ENCODE measurements at regions not wholly inside any gene's neighbourhood (a gene's known extent, or its start where the extent isn't known, plus 50 kb on each side); places are given as distances from the start of the nearest gene placed in this dataset.

- DNase-seq (ENCODE audit: low spot score) (no peak), ATAC-seq (ENCODE audit: low read depth) (no peak)
- TF ChIP-seq CTCF (IDR thresholded peaks at IDR 0.05; ENCODE audit: poor library complexity, severe bottlenecking) = no peak
- H3K4me3 ChIP-seq (ENCODE audit: severe bottlenecking) = no peak overlapping the region
- H3K27me3 ChIP-seq (ENCODE audit: insufficient read depth, poor library complexity, severe bottlenecking) = no peaks in the 10 kb centered on the region
- no peaks in the 10 kb centered on the region for H3K4me1 ChIP-seq (ENCODE audit: insufficient read depth, poor library complexity, severe bottlenecking)
- no peak overlapping the region for H3K27ac ChIP-seq (ENCODE audit: poor library complexity, severe bottlenecking)
- H3K36me3 ChIP-seq (ENCODE audit: low read depth) = no peaks in the 10 kb centered on the region
- no peaks in the 10 kb centered on the region for H3K9me3 ChIP-seq (ENCODE audit: severe bottlenecking)
These were observed 206.5 kb downstream of the SAMD5 start for GRCh38 chr6:147715035-147715434.

GRCh38 chr6:147716434-147716833 is 207.9 kb downstream of the SAMD5 start:
- Histone ChIP-seq H3K4me3 (ENCODE audit: severe bottlenecking) (no peak overlapping the region), H3K27ac (ENCODE audit: poor library complexity, severe bottlenecking) (no peak overlapping the region), H3K27me3 (ENCODE audit: insufficient read depth, poor library complexity, severe bottlenecking) (no peaks in the 10 kb centered on the region), H3K9me3 (ENCODE audit: severe bottlenecking) (no peaks in the 10 kb centered on the region), H3K36me3 (ENCODE audit: low read depth) (no peaks in the 10 kb centered on the region), H3K4me1 (ENCODE audit: insufficient read depth, poor library complexity, severe bottlenecking) (no peaks in the 10 kb centered on the region)
- no peak for ATAC-seq (ENCODE audit: low read depth)
- TF ChIP-seq CTCF (IDR thresholded peaks at IDR 0.05; ENCODE audit: poor library complexity, severe bottlenecking) = no peak
- no peak for DNase-seq (ENCODE audit: low spot score)

- Histone ChIP-seq H3K4me1 (ENCODE audit: insufficient read depth, poor library complexity, severe bottlenecking) (no peaks in the 10 kb centered on the region), H3K36me3 (ENCODE audit: low read depth) (no peaks in the 10 kb centered on the region), H3K27me3 (ENCODE audit: insufficient read depth, poor library complexity, severe bottlenecking) (no peaks in the 10 kb centered on the region), H3K4me3 (ENCODE audit: severe bottlenecking) (no peak overlapping the region), H3K9me3 (ENCODE audit: severe bottlenecking) (no peaks in the 10 kb centered on the region), H3K27ac (ENCODE audit: poor library complexity, severe bottlenecking) (no peak overlapping the region)
- ATAC-seq (ENCODE audit: low read depth) (no peak), DNase-seq (ENCODE audit: low spot score) (no peak)
- no peak for TF ChIP-seq CTCF (IDR thresholded peaks at IDR 0.05; ENCODE audit: poor library complexity, severe bottlenecking)
These were observed 209.5 kb downstream of the SAMD5 start for GRCh38 chr6:147717991-147718390.

GRCh38 chr6:147722158-147722557 is 213.7 kb downstream of the SAMD5 start:
- ATAC-seq (ENCODE audit: low read depth) (no peak), DNase-seq (ENCODE audit: low spot score) (no peak)
- Histone ChIP-seq H3K4me3 (ENCODE audit: severe bottlenecking) (no peak overlapping the region), H3K36me3 (ENCODE audit: low read depth) (no peaks in the 10 kb centered on the region), H3K27me3 (ENCODE audit: insufficient read depth, poor library complexity, severe bottlenecking) (no peaks in the 10 kb centered on the region), H3K4me1 (ENCODE audit: insufficient read depth, poor library complexity, severe bottlenecking) (no peaks in the 10 kb centered on the region), H3K9me3 (ENCODE audit: severe bottlenecking) (no peaks in the 10 kb centered on the region), H3K27ac (ENCODE audit: poor library complexity, severe bottlenecking) (no peak overlapping the region)
- no peak for TF ChIP-seq CTCF (IDR thresholded peaks at IDR 0.05; ENCODE audit: poor library complexity, severe bottlenecking)

GRCh38 chr6:147724454-147724853 is 216.0 kb downstream of the SAMD5 start:
- DNase-seq (ENCODE audit: low spot score) (no peak), ATAC-seq (ENCODE audit: low read depth) (no peak)
- no peak overlapping the region for H3K4me3 ChIP-seq (ENCODE audit: severe bottlenecking)

More at GRCh38 chr6:147724454-147724853, 216.0 kb downstream of the SAMD5 start:
- no peaks in the 10 kb centered on the region for H3K27me3 ChIP-seq (ENCODE audit: insufficient read depth, poor library complexity, severe bottlenecking)
- H3K27ac ChIP-seq (ENCODE audit: poor library complexity, severe bottlenecking) = no peak overlapping the region
- no peaks in the 10 kb centered on the region for H3K9me3 ChIP-seq (ENCODE audit: severe bottlenecking)
- no peaks in the 10 kb centered on the region for H3K36me3 ChIP-seq (ENCODE audit: low read depth)
- no peaks in the 10 kb centered on the region for H3K4me1 ChIP-seq (ENCODE audit: insufficient read depth, poor library complexity, severe bottlenecking)
- no peak for TF ChIP-seq CTCF (IDR thresholded peaks at IDR 0.05; ENCODE audit: poor library complexity, severe bottlenecking)

Measured in RWPE2 (cell line).